ENCODE measurements at regions not wholly inside any gene's neighbourhood (a gene's known extent, or its start where the extent isn't known, plus 50 kb on each side); places are given as distances from the start of the nearest gene placed in this dataset.
"Not testable (repeated sequence)": the region's sequence is repeated elsewhere in the genome, so short reads cannot be mapped to it uniquely, and the experiment has no call there.

- not testable (repeated sequence) for TF ChIP-seq CTCF (conservative IDR thresholded peaks at IDR 0.05; ENCODE audit: low read length); EZH2phosphoT487 (IDR thresholded peaks at IDR 0.05; ENCODE audit: borderline replicate concordance, low read depth, low read length)
These were observed 370.5 kb downstream of the BCL2L11 start for GRCh38 chr2:111491181-111491580.
